ENCODE measurements at regions not wholly inside any gene's neighbourhood (a gene's known extent, or its start where the extent isn't known, plus 50 kb on each side); places are given as distances from the start of the nearest gene placed in this dataset.

GRCh38 chr6:168193816-168194721 lies 115.1 kb upstream of the FRMD1 start:
- no peak overlapping the region for H3K27ac ChIP-seq
- intact Hi-C loops (cut with DNase I; ENCODE audit: low total_unique reads), result no loop called here
- in situ Hi-C loops (cut with MboI; ENCODE audit: low pct_ligation_motif_present in 1 of 4, low pct_unique_long_range_greater_than_20kb in 1 of 4, low sequenced_read_pairs in 3 of 4), result no loop called here

GRCh38 chr6:168192901-168193815 lies 114.1 kb upstream of the FRMD1 start:
- in situ Hi-C loops (cut with MboI; ENCODE audit: low pct_ligation_motif_present in 1 of 4, low pct_unique_long_range_greater_than_20kb in 1 of 4, low sequenced_read_pairs in 3 of 4), result no loop called here
- Histone ChIP-seq H3K4me3 (no peak overlapping the region), H3K36me3 (no peaks in the 10 kb centered on the region), H3K9me3 (no peaks in the 10 kb centered on the region), H3K27me3 (no peaks in the 10 kb centered on the region), H3K4me1 (peaks cover 0 to 21% (median 17%) of the 10 kb centered on the region in 4 donors), H3K27ac (no peak overlapping the region)
- no peak for DNase-seq
- TF ChIP-seq POLR2AphosphoS5 (IDR thresholded peaks at IDR 0.05), result no peak
- no peak for TF ChIP-seq EP300 (IDR thresholded peaks at IDR 0.05; ENCODE audit: low read depth)
- TF ChIP-seq POLR2A (IDR thresholded peaks at IDR 0.05), result no peak
- TF ChIP-seq CTCF (IDR thresholded peaks at IDR 0.05), result no peak
- intact Hi-C loops (cut with DNase I; ENCODE audit: low total_unique reads), result no loop called here
- 91 to 95% methylated on average over 18 to 47 of the region's 47 CpGs for WGBS, 2 donors (ENCODE audit: low coverage in 1 of 2)

More at GRCh38 chr6:168193816-168194721, 115.1 kb upstream of the FRMD1 start:
- DNase-seq, result no peak
- Histone ChIP-seq H3K36me3 (no peaks in the 10 kb centered on the region), H3K4me3 (no peak overlapping the region), H3K9me3 (no peaks in the 10 kb centered on the region), H3K4me1 (peaks cover 0 to 21% (median 17%) of the 10 kb centered on the region in 4 donors), H3K27me3 (no peaks in the 10 kb centered on the region)
- TF ChIP-seq POLR2AphosphoS5 (IDR thresholded peaks at IDR 0.05), result no peak
- TF ChIP-seq EP300 (IDR thresholded peaks at IDR 0.05; ENCODE audit: low read depth), result no peak
- no peak for TF ChIP-seq POLR2A (IDR thresholded peaks at IDR 0.05)
- no peak for TF ChIP-seq CTCF (IDR thresholded peaks at IDR 0.05)
- WGBS, 2 donors (ENCODE audit: low coverage in 1 of 2), result 83 to 100% methylated on average over 2 to 37 of the region's 42 CpGs

GRCh38 chr6:168192195-168192900 lies 113.3 kb upstream of the FRMD1 start:
- DNase-seq, result no peak
- intact Hi-C loops (cut with DNase I; ENCODE audit: low total_unique reads) (no loop called here), in situ Hi-C loops (cut with MboI; ENCODE audit: low pct_ligation_motif_present in 1 of 4, low pct_unique_long_range_greater_than_20kb in 1 of 4, low sequenced_read_pairs in 3 of 4) (no loop called here)
- no peak for TF ChIP-seq POLR2A (IDR thresholded peaks at IDR 0.05)
- no peak for TF ChIP-seq CTCF (IDR thresholded peaks at IDR 0.05)
- no peak for TF ChIP-seq EP300 (IDR thresholded peaks at IDR 0.05; ENCODE audit: low read depth)
- no peak for TF ChIP-seq POLR2AphosphoS5 (IDR thresholded peaks at IDR 0.05)
- Histone ChIP-seq H3K4me3 (no peak overlapping the region), H3K36me3 (no peaks in the 10 kb centered on the region), H3K9me3 (no peaks in the 10 kb centered on the region), H3K27ac (no peak overlapping the region), H3K4me1 (peaks cover 0 to 21% (median 17%) of the 10 kb centered on the region in 4 donors), H3K27me3 (no peaks in the 10 kb centered on the region)
- WGBS, 2 donors (ENCODE audit: low coverage in 1 of 2), result 39 to 53% methylated on average over 9 to 16 of the region's 16 CpGs
